ENCODE measurements at regions not wholly inside any gene's neighbourhood (a gene's known extent, or its start where the extent isn't known, plus 50 kb on each side); places are given as distances from the start of the nearest gene placed in this dataset.

DNA sequence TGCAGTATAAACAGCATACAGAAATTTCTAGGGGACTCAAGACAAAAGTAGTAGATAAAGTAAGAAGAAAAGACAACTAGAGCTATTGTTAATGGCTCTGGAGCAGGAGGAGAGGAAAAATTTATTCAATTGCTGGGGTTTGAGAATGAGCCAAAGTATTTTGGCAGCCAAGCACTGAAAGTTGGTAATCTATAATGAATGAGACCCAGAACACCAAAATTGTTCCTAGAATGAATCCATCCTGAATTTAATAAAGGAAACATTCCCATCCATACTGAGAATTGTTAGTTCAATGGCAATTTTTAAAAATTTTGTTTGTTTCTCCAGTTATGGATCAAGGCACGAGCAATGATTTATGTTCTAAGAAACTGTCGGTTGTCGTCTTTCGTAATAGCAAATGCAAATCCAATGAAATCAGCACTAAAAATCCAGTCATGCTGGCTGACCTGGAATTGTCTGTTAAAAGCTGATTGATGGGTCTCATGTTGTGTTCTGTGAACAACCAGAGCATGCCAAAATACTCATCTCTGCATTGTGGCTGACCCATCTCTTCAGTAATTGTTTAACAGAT lies 170.9 kb upstream of the LMNTD1 start:
- Mint-ChIP-seq H3K36me3 (no peaks in the 10 kb centered on the region), H3K4me1 (peaks cover 1% of the 10 kb centered on the region; the same call in 1 of the 2 replicates), H3K27ac (no peak overlapping the region), H3K9me3 (no peaks in the 10 kb centered on the region), H3K27me3 (ENCODE audit: low read depth) (no peaks in the 10 kb centered on the region), H3K4me3 (no peak overlapping the region)
- TF ChIP-seq, protein P1, sequence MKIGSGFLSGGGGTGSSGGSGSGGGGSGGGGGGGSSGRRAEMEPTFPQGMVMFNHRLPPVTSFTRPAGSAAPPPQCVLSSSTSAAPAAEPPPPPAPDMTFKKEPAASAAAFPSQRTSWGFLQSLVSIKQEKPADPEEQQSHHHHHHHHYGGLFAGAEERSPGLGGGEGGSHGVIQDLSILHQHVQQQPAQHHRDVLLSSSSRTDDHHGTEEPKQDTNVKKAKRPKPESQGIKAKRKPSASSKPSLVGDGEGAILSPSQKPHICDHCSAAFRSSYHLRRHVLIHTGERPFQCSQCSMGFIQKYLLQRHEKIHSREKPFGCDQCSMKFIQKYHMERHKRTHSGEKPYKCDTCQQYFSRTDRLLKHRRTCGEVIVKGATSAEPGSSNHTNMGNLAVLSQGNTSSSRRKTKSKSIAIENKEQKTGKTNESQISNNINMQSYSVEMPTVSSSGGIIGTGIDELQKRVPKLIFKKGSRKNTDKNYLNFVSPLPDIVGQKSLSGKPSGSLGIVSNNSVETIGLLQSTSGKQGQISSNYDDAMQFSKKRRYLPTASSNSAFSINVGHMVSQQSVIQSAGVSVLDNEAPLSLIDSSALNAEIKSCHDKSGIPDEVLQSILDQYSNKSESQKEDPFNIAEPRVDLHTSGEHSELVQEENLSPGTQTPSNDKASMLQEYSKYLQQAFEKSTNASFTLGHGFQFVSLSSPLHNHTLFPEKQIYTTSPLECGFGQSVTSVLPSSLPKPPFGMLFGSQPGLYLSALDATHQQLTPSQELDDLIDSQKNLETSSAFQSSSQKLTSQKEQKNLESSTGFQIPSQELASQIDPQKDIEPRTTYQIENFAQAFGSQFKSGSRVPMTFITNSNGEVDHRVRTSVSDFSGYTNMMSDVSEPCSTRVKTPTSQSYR (CRISPR knock-in tag; IDR thresholded peaks at IDR 0.05) = no peak
- TF ChIP-seq, protein P2, sequence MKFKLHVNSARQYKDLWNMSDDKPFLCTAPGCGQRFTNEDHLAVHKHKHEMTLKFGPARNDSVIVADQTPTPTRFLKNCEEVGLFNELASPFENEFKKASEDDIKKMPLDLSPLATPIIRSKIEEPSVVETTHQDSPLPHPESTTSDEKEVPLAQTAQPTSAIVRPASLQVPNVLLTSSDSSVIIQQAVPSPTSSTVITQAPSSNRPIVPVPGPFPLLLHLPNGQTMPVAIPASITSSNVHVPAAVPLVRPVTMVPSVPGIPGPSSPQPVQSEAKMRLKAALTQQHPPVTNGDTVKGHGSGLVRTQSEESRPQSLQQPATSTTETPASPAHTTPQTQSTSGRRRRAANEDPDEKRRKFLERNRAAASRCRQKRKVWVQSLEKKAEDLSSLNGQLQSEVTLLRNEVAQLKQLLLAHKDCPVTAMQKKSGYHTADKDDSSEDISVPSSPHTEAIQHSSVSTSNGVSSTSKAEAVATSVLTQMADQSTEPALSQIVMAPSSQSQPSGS (CRISPR knock-in tag; IDR thresholded peaks at IDR 0.05; ENCODE audit: borderline replicate concordance, low read depth) = no peak
- TF ChIP-seq KAT7 (CRISPR knock-in tag; IDR thresholded peaks at IDR 0.05; ENCODE audit: borderline replicate concordance) (no peak), ATF6 (CRISPR knock-in tag; IDR thresholded peaks at IDR 0.05) (no peak), HMGA2 (CRISPR knock-in tag; IDR thresholded peaks at IDR 0.05) (no peak), ESRRA (CRISPR knock-in tag; IDR thresholded peaks at IDR 0.05; ENCODE audit: borderline replicate concordance) (no peak)
- ATAC-seq = no peak
- no peak for DNase-seq (ENCODE audit: low spot score)
- POLR2A ChIA-PET = no interaction called here
- CTCF ChIA-PET = no interaction called here

- no peak for ATAC-seq
Measured at GRCh38 chr12:25725470-25725869, 172.4 kb upstream of the LMNTD1 start.

GRCh38 chr12:25725931-25726330 lies 172.8 kb upstream of the LMNTD1 start:
- no peaks in the 10 kb centered on the region for H3K27me3 Mint-ChIP-seq (ENCODE audit: low read depth)
- H3K4me1 Mint-ChIP-seq = peaks cover 11% of the 10 kb centered on the region
- no peak overlapping the region for H3K27ac Mint-ChIP-seq
- no peaks in the 10 kb centered on the region for H3K36me3 Mint-ChIP-seq
- ChIA-PET CTCF (no interaction called here), POLR2A (no interaction called here)
- ATAC-seq (no peak), DNase-seq (ENCODE audit: low spot score) (no peak)
- no peak overlapping the region for H3K4me3 Mint-ChIP-seq
- no peaks in the 10 kb centered on the region for H3K9me3 Mint-ChIP-seq
- TF ChIP-seq, protein P3, sequence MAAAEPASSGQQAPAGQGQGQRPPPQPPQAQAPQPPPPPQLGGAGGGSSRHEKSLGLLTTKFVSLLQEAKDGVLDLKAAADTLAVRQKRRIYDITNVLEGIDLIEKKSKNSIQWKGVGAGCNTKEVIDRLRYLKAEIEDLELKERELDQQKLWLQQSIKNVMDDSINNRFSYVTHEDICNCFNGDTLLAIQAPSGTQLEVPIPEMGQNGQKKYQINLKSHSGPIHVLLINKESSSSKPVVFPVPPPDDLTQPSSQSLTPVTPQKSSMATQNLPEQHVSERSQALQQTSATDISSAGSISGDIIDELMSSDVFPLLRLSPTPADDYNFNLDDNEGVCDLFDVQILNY (CRISPR knock-in tag; IDR thresholded peaks at IDR 0.05) = no peak
- no peak for TF ChIP-seq MAX (CRISPR knock-in tag; IDR thresholded peaks at IDR 0.05)
- no peak for TF ChIP-seq ZNF423 (CRISPR knock-in tag; IDR thresholded peaks at IDR 0.05)
- no peak for TF ChIP-seq HMGA2 (CRISPR knock-in tag; IDR thresholded peaks at IDR 0.05)
- TF ChIP-seq GTF2I (CRISPR knock-in tag; conservative IDR thresholded peaks at IDR 0.05) = no peak
- no peak for TF ChIP-seq PREB (CRISPR knock-in tag; IDR thresholded peaks at IDR 0.05; ENCODE audit: borderline replicate concordance)
- TF ChIP-seq MYBL2 (CRISPR knock-in tag; IDR thresholded peaks at IDR 0.05) = no peak
- no peak for TF ChIP-seq ZNF317 (CRISPR knock-in tag; IDR thresholded peaks at IDR 0.05; ENCODE audit: borderline replicate concordance, low read depth)
- TF ChIP-seq ZNF232 (CRISPR knock-in tag; IDR thresholded peaks at IDR 0.05) = no peak
- no peak for TF ChIP-seq ATF1 (CRISPR knock-in tag; IDR thresholded peaks at IDR 0.05)
- TF ChIP-seq, protein P4, sequence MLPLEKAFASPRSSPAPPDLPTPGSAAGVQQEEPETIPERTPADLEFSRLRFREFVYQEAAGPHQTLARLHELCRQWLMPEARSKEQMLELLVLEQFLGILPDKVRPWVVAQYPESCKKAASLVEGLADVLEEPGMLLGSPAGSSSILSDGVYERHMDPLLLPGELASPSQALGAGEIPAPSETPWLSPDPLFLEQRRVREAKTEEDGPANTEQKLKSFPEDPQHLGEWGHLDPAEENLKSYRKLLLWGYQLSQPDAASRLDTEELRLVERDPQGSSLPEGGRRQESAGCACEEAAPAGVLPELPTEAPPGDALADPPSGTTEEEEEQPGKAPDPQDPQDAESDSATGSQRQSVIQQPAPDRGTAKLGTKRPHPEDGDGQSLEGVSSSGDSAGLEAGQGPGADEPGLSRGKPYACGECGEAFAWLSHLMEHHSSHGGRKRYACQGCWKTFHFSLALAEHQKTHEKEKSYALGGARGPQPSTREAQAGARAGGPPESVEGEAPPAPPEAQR (CRISPR knock-in tag; IDR thresholded peaks at IDR 0.05) = no peak

More at GRCh38 chr12:25725470-25725869, 172.4 kb upstream of the LMNTD1 start:
- H3K36me3 Mint-ChIP-seq = no peaks in the 10 kb centered on the region
- H3K27ac Mint-ChIP-seq = no peak overlapping the region
- no peak for DNase-seq (ENCODE audit: low spot score)
- H3K4me1 Mint-ChIP-seq = peaks cover 6% of the 10 kb centered on the region
- CTCF ChIA-PET = no interaction called here
- POLR2A ChIA-PET = no interaction called here
- TF ChIP-seq, protein P5, sequence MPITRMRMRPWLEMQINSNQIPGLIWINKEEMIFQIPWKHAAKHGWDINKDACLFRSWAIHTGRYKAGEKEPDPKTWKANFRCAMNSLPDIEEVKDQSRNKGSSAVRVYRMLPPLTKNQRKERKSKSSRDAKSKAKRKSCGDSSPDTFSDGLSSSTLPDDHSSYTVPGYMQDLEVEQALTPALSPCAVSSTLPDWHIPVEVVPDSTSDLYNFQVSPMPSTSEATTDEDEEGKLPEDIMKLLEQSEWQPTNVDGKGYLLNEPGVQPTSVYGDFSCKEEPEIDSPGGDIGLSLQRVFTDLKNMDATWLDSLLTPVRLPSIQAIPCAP (CRISPR knock-in tag; IDR thresholded peaks at IDR 0.05) = no peak
- no peak for TF ChIP-seq PRRX2 (CRISPR knock-in tag; IDR thresholded peaks at IDR 0.05)
- no peaks in the 10 kb centered on the region for H3K27me3 Mint-ChIP-seq (ENCODE audit: low read depth)
- H3K4me3 Mint-ChIP-seq = no peak overlapping the region
- H3K9me3 Mint-ChIP-seq = no peaks in the 10 kb centered on the region
